ENCODE measurements at regions not wholly inside any gene's neighbourhood (a gene's known extent, or its start where the extent isn't known, plus 50 kb on each side); places are given as distances from the start of the nearest gene placed in this dataset.

GRCh38 chr4:188573104-188573503 lies 433.9 kb downstream of the TRIML1 start:
- TF ChIP-seq POLR2AphosphoS5 (IDR thresholded peaks at IDR 0.05; ENCODE audit: low read depth, low read length) (no peak), TCF7L2 (IDR thresholded peaks at IDR 0.05; ENCODE audit: low read depth, low read length) (no peak), REST (IDR thresholded peaks at IDR 0.05; ENCODE audit: insufficient read depth in 1 of 2, low read depth in 2 of 2, low read length in 1 of 2) (no peak), SIN3A (IDR thresholded peaks at IDR 0.05; ENCODE audit: borderline replicate concordance, insufficient read depth, low read depth, low read length) (no peak)
- TF ChIP-seq, protein P1, sequence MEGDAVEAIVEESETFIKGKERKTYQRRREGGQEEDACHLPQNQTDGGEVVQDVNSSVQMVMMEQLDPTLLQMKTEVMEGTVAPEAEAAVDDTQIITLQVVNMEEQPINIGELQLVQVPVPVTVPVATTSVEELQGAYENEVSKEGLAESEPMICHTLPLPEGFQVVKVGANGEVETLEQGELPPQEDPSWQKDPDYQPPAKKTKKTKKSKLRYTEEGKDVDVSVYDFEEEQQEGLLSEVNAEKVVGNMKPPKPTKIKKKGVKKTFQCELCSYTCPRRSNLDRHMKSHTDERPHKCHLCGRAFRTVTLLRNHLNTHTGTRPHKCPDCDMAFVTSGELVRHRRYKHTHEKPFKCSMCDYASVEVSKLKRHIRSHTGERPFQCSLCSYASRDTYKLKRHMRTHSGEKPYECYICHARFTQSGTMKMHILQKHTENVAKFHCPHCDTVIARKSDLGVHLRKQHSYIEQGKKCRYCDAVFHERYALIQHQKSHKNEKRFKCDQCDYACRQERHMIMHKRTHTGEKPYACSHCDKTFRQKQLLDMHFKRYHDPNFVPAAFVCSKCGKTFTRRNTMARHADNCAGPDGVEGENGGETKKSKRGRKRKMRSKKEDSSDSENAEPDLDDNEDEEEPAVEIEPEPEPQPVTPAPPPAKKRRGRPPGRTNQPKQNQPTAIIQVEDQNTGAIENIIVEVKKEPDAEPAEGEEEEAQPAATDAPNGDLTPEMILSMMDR (IDR thresholded peaks at IDR 0.05), result no peak
- Histone ChIP-seq H3K27me3 (ENCODE audit: control insufficient read depth, insufficient read depth, low read length) (no peaks in the 10 kb centered on the region), H3K9me3 (ENCODE audit: control insufficient read depth, insufficient read depth, low read depth, low read length) (no peaks in the 10 kb centered on the region), H3K4me3 (ENCODE audit: low read depth in 2 of 2, low read length in 2 of 2) (no peak overlapping the region), H3K36me3 (ENCODE audit: control insufficient read depth, insufficient read depth, low read length) (no peaks in the 10 kb centered on the region), H3K27ac (ENCODE audit: low read length) (no peak overlapping the region), H3K4me1 (ENCODE audit: control insufficient read depth, insufficient read depth, low read length) (no peaks in the 10 kb centered on the region)
- DNase-seq (ENCODE audit: low read depth, low spot score) (no peak), ATAC-seq (no peak)
- intact Hi-C loops (cut with micrococcal nuclease; ENCODE audit: unreplicated experiment) (no loop called here), in situ Hi-C loops (cut with HindIII; ENCODE audit: low pct_unique_long_range_greater_than_20kb, low sequenced_read_pairs) (no loop called here)
- ChIA-PET POLR2A (no interaction called here), CTCF (interaction anchor here (0.5 kb wide), 1 partner anchor 8 kb away, joined by 6 read pairs; no protein-coding TSS in a partner anchor)
- no TSS peak for BruUV-seq (replicated peaks)

DNA sequence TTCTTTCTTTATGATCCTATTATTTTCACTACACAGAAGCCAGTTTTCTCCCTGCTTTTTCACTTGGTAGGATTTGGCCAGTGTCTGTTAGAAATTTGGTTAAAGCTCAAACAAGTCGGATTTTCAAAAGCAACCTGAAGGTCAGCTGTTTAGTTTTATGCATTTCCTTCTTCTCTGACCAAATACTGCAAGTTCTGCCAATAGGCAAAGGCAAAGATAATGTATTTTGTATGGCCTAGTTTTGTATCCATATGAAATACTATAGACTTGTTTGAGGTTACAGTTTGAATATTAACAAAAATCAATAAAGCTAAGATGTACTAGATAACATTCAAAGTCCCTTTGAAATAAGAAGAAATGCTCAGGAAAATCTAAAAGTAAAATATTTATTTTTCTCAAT lies 439.4 kb downstream of the TRIML1 start:
- no peak overlapping the region for H3K4me3 ChIP-seq (ENCODE audit: low read depth in 2 of 2, low read length in 2 of 2)
- H3K36me3 ChIP-seq (ENCODE audit: control insufficient read depth, insufficient read depth, low read length), result no peaks in the 10 kb centered on the region
- DNase-seq (ENCODE audit: low read depth, low spot score) (no peak), ATAC-seq (no peak)
- no peak overlapping the region for H3K27ac ChIP-seq (ENCODE audit: low read length)
- no peaks in the 10 kb centered on the region for H3K9me3 ChIP-seq (ENCODE audit: control insufficient read depth, insufficient read depth, low read depth, low read length)
- intact Hi-C loops (cut with micrococcal nuclease; ENCODE audit: unreplicated experiment), result no loop called here
- BruUV-seq (replicated peaks), result no TSS peak
- ChIA-PET POLR2A (no interaction called here), CTCF (no interaction called here)
- in situ Hi-C loops (cut with HindIII; ENCODE audit: low pct_unique_long_range_greater_than_20kb, low sequenced_read_pairs), result no loop called here
- TF ChIP-seq REST (IDR thresholded peaks at IDR 0.05; ENCODE audit: insufficient read depth in 1 of 2, low read depth in 2 of 2, low read length in 1 of 2) (no peak), TCF7L2 (IDR thresholded peaks at IDR 0.05; ENCODE audit: low read depth, low read length) (no peak), POLR2AphosphoS5 (IDR thresholded peaks at IDR 0.05; ENCODE audit: low read depth, low read length) (no peak)
- no peaks in the 10 kb centered on the region for H3K4me1 ChIP-seq (ENCODE audit: control insufficient read depth, insufficient read depth, low read length)
- no peaks in the 10 kb centered on the region for H3K27me3 ChIP-seq (ENCODE audit: control insufficient read depth, insufficient read depth, low read length)
